ENCODE measurements at regions not wholly inside any gene's neighbourhood (a gene's known extent, or its start where the extent isn't known, plus 50 kb on each side); places are given as distances from the start of the nearest gene placed in this dataset.

GRCh38 chr4:111754003-111754402, 391.3 kb upstream of the FAM241A start:
- Histone ChIP-seq H3K27me3 (ENCODE audit: control insufficient read depth in 4 of 4, insufficient read depth in 4 of 4, low read length in 3 of 4) (no peaks in the 10 kb centered on the region), H3K9me3 (ENCODE audit: control insufficient read depth in 4 of 4, low read length in 3 of 4) (no peaks in the 10 kb centered on the region), H3K27ac (ENCODE audit: low read depth in 1 of 2, low read length in 2 of 2) (no peak overlapping the region), H3K9ac (ENCODE audit: low read depth in 1 of 2, low read length in 2 of 2) (no peak overlapping the region), H3K4me3 (ENCODE audit: low read depth in 1 of 3, low read length in 3 of 3) (no peak overlapping the region), H3K4me1 (ENCODE audit: control insufficient read depth in 4 of 4, insufficient read depth in 4 of 4, low read length in 3 of 4) (no peaks in the 10 kb centered on the region), H3K36me3 (ENCODE audit: control insufficient read depth in 4 of 4, insufficient read depth in 3 of 4, low read depth in 1 of 4, low read length in 3 of 4) (no peaks in the 10 kb centered on the region)
- 91% methylated on average over 1 of the region's 1 CpG for WGBS
- TF ChIP-seq TAF1 (conservative IDR thresholded peaks at IDR 0.05): no peak
- TF ChIP-seq ZBTB33 (IDR thresholded peaks at IDR 0.05): no peak
- TF ChIP-seq REST (IDR thresholded peaks at IDR 0.05): no peak
- no peak for TF ChIP-seq FOXA1 (IDR thresholded peaks at IDR 0.05)
- TF ChIP-seq ATF3 (IDR thresholded peaks at IDR 0.05): no peak
- TF ChIP-seq HNF4G (IDR thresholded peaks at IDR 0.05): no peak
- TF ChIP-seq YY1 (IDR thresholded peaks at IDR 0.05): no peak
- TF ChIP-seq MAX (IDR thresholded peaks at IDR 0.05): no peak
- no peak for TF ChIP-seq EGR1 (IDR thresholded peaks at IDR 0.05; ENCODE audit: low read depth in 2 of 2)
- no peak for TF ChIP-seq HNF4A (conservative IDR thresholded peaks at IDR 0.05)
- no peak for TF ChIP-seq SP1 (IDR thresholded peaks at IDR 0.05)
- no peak for TF ChIP-seq JUND (IDR thresholded peaks at IDR 0.05)
- no peak for TF ChIP-seq GABPA (IDR thresholded peaks at IDR 0.05 in 1 of 2, conservative IDR thresholded peaks at IDR 0.05 in 1 of 2)
- TF ChIP-seq RXRA (IDR thresholded peaks at IDR 0.05): no peak
- no peak for TF ChIP-seq RAD21 (IDR thresholded peaks at IDR 0.05)
- TF ChIP-seq FOXA2 (IDR thresholded peaks at IDR 0.05): no peak
- no peak for TF ChIP-seq NR2F2 (IDR thresholded peaks at IDR 0.05)
- no peak for TF ChIP-seq CTCF (IDR thresholded peaks at IDR 0.05; ENCODE audit: low read depth, low read length, missing input control)
- DNase-seq (ENCODE audit: low spot score): no peak

Measured in liver (tissue), 8 donors.